Ishikawa (cell line): ENCODE measurements at regions not wholly inside any gene's neighbourhood (a gene's known extent, or its start where the extent isn't known, plus 50 kb on each side); places are given as distances from the start of the nearest gene placed in this dataset.

ENCODE experiments used
- CEBPB ChIP-seq: IDR thresholded peaks from 2 replicates; pipeline ENCODE4 v1.6.1; 2012
- CREB1 ChIP-seq: IDR thresholded peaks from 2 replicates; pipeline ENCODE4 v1.6.1; 2012; ENCODE audit warnings: low read depth
- EGR1 ChIP-seq: IDR thresholded peaks from 2 replicates; pipeline ENCODE4 v1.6.1; 2012
- EP300 ChIP-seq: IDR thresholded peaks from 2 replicates; pipeline ENCODE4 v1.6.1; 2012; ENCODE audit warnings: borderline replicate concordance
- FOXM1 ChIP-seq: IDR thresholded peaks from 2 replicates; pipeline ENCODE4 v1.6.1; 2012; ENCODE audit warnings: low read depth, borderline replicate concordance
- MAX ChIP-seq: IDR thresholded peaks from 2 replicates; pipeline ENCODE4 v1.6.1; 2012
- RAD21 ChIP-seq: IDR thresholded peaks from 2 replicates; pipeline ENCODE4 v1.6.1; 2012; ENCODE audit warnings: low read depth
- REST ChIP-seq: IDR thresholded peaks from 2 replicates; pipeline ENCODE4 v1.6.1; 2012; ENCODE audit warnings: low read depth, mild to moderate bottlenecking
- TAF1 ChIP-seq: IDR thresholded peaks from 2 replicates; pipeline ENCODE4 v1.6.1; 2012; ENCODE audit warnings: low read depth, mild to moderate bottlenecking
- TEAD4 ChIP-seq: IDR thresholded peaks from 2 replicates; pipeline ENCODE4 v1.6.1; 2012
- USF1 ChIP-seq: IDR thresholded peaks from 2 replicates; pipeline ENCODE4 v1.6.1; 2012
- YY1 ChIP-seq: IDR thresholded peaks from 2 replicates; pipeline ENCODE4 v1.6.1; 2012; ENCODE audit warnings: low read depth

GRCh38 chr4:71907071-71907470 is 123.2 kb upstream of the GC start:
- TF ChIP-seq REST (no peak), RAD21 (no peak), EP300 (no peak), CEBPB (no peak), USF1 (no peak), CREB1 (no peak), EGR1 (no peak), YY1 (no peak), TAF1 (no peak), MAX (no peak), TEAD4 (no peak), FOXM1 (no peak)
